Spleen (tissue), 11 donors: ENCODE measurements at regions not wholly inside any gene's neighbourhood (a gene's known extent, or its start where the extent isn't known, plus 50 kb on each side); places are given as distances from the start of the nearest gene placed in this dataset.

Source experiments
- DNase-seq: peaks from one replicate; pipeline ENCODE4 v3.0.0-alpha.2; 2020
- H3K27ac ChIP-seq, 8 donors: fragments of 200-600 bp; sonication (generic) in 7 of 8; 1 replicate in 4 of 8; 2 replicates in 4 of 8; pipeline versions ENCODE4 v1.5.0 to v1.8.0; 2016 to 2021; ENCODE audit warnings: inconsistent platforms in 4 of 8, mild to moderate bottlenecking in 4 of 8, moderate library complexity in 1 of 8
- H3K27me3 ChIP-seq, 7 donors: fragments of 200-600 bp; sonication (generic) in 6 of 7; replicated peaks in 1 of 7; 1 replicate in 4 of 7; 2 replicates in 3 of 7; pipeline versions ENCODE4 v1.5.0 to v1.8.0; 2016 to 2021; ENCODE audit warnings: inconsistent platforms in 3 of 7, mild to moderate bottlenecking in 1 of 7
- H3K36me3 ChIP-seq, 6 donors: fragments of 200-600 bp; sonication (generic) in 5 of 6; 1 replicate in 4 of 6; 2 replicates in 2 of 6; pipeline versions ENCODE4 v1.5.0 to v1.8.0; 2016 to 2021; ENCODE audit warnings: inconsistent platforms in 2 of 6
- H3K4me1 ChIP-seq, 6 donors: fragments of 200-600 bp; sonication (generic) in 5 of 6; 1 replicate in 3 of 6; 2 replicates in 3 of 6; pipeline versions ENCODE4 v1.5.0 to v1.8.0; 2016 to 2021; ENCODE audit warnings: inconsistent platforms in 3 of 6
- H3K4me3 ChIP-seq, 8 donors: fragments of 200-600 bp; sonication (generic) in 7 of 8; 1 replicate in 4 of 8; 2 replicates in 4 of 8; pipeline versions ENCODE4 v1.5.0 to v1.8.0; 2016 to 2021; ENCODE audit warnings: inconsistent platforms in 4 of 8, mild to moderate bottlenecking in 4 of 8, moderate library complexity in 2 of 8
- H3K9me3 ChIP-seq, 8 donors: fragments of 200-600 bp; sonication (generic) in 7 of 8; 1 replicate in 4 of 8; 2 replicates in 4 of 8; pipeline versions ENCODE4 v1.5.0 to v1.8.0; 2016 to 2021; ENCODE audit warnings: inconsistent platforms in 4 of 8
- CTCF ChIP-seq, 11 experiments: fragments of 200-600 bp in 7 of 11; fragments of 450-650 bp in 4 of 11; sonication (generic) in 4 of 11; IDR thresholded peaks in 8 of 11; conservative IDR thresholded peaks in 3 of 11; 1 replicate in 7 of 11; 2 replicates in 4 of 11; pipeline versions ENCODE4 v1.4.0 to v1.8.0; 2016 to 2021; ENCODE audit warnings: antibody characterized with exemption in 11 of 11, inconsistent platforms in 4 of 11, mild to moderate bottlenecking in 1 of 11
- POLR2A ChIP-seq, 3 donors: fragments of 450-650 bp; IDR thresholded peaks; one replicate each; pipeline ENCODE4 v1.5.1; 2017; ENCODE audit warnings: antibody characterized with exemption in 3 of 3, mild to moderate bottlenecking in 1 of 3
- POLR2AphosphoS5 ChIP-seq, 3 donors: sonication (generic); formaldehyde crosslinking; IDR thresholded peaks; one replicate each; pipeline ENCODE4 v1.5.1; 2017; ENCODE audit warnings: antibody characterized with exemption in 3 of 3
- WGBS, 5 donors: extraction: QIAGEN DNeasy Blood & Tissue Kit in 3 of 5; methylation state at CpG; one replicate each; pipeline versions ENCODE4 v1.1.5 to v1.1.7; 2013 to 2018; 5-methylcytosine and 5-hydroxymethylcytosine counted together
- intact Hi-C: fragments of 100-400 bp; cut with DNase I; formaldehyde crosslinking; loops from one replicate; pipeline ENCODE4 v1.15.0; 2023; ENCODE audit warnings: low total_unique reads
- donor health status: healthy with polysubstance abuse.
- donor health status: DM: no; HTN: no; CAD: no; lungs with moderate emphysema.
- donor health status: DM: no; HTN: no; CAD: no.
- donor health status: Bipolar disorder and iron deficiency.
- donor health status: healthy.
- donor health status: DM: no; HTN: no; CAD: no.
- donor health status: DM: yes; HTN: yes; CAD: no.

- no peak for DNase-seq
- Histone ChIP-seq H3K9me3 (no peaks in the 10 kb centered on the region), H3K27ac (peak overlapping the region in 2 of 8 donors; percentile 75 to 86), H3K4me1 (peaks cover 0 to 38% (median 12%) of the 10 kb centered on the region in 6 donors), H3K27me3 (no peaks in the 10 kb centered on the region), H3K36me3 (no peaks in the 10 kb centered on the region), H3K4me3 (no peak overlapping the region)
- 88 to 93% (median 90%) methylated on average over 7 of the region's 7 CpGs for WGBS, 5 donors
- no peak for TF ChIP-seq POLR2A (IDR thresholded peaks at IDR 0.05)
- no peak for TF ChIP-seq CTCF (IDR thresholded peaks at IDR 0.05 in 8 of 11, conservative IDR thresholded peaks at IDR 0.05 in 3 of 11)
- no peak for TF ChIP-seq POLR2AphosphoS5 (IDR thresholded peaks at IDR 0.05)
- intact Hi-C loops = no loop called here
These were observed 94.4 kb upstream of the TNFAIP3 start for GRCh38 chr6:137772541-137773250.

- WGBS, 5 donors = 82 to 96% (median 88%) methylated on average over 2 of the region's 2 CpGs
- Histone ChIP-seq H3K36me3 (no peaks in the 10 kb centered on the region), H3K27me3 (no peaks in the 10 kb centered on the region), H3K27ac (no peak overlapping the region), H3K4me1 (peaks cover 0 to 19% (median 0%) of the 10 kb centered on the region in 6 donors), H3K4me3 (no peak overlapping the region), H3K9me3 (no peaks in the 10 kb centered on the region)
- intact Hi-C loops = no loop called here
- no peak for DNase-seq
- no peak for TF ChIP-seq POLR2AphosphoS5 (IDR thresholded peaks at IDR 0.05)
- no peak for TF ChIP-seq POLR2A (IDR thresholded peaks at IDR 0.05)
- TF ChIP-seq CTCF (IDR thresholded peaks at IDR 0.05 in 8 of 11, conservative IDR thresholded peaks at IDR 0.05 in 3 of 11) = no peak
These were observed 91.8 kb upstream of the TNFAIP3 start for GRCh38 chr6:137775227-137775626.

DNA sequence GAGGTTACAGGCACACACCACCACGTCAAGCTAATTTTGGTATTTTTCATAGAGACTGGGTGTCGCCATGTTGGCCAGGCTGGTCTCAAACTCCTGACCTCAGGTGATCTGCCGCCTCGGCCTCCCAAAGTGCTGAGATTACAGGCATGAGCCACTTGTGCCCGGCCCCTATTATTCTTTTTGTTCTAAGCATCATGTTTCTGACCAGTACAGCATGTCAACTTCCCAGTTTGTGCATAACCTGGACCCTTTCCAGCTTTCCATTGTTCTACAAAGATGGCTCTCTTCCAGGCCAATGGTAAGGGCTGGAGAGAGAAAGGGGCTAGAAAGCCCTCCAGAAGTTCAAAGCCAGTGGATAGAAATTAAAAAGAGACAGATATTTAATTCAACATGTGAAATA is 91.3 kb upstream of the TNFAIP3 start:
- TF ChIP-seq CTCF (IDR thresholded peaks at IDR 0.05 in 8 of 11, conservative IDR thresholded peaks at IDR 0.05 in 3 of 11) = no peak
- no peak for TF ChIP-seq POLR2A (IDR thresholded peaks at IDR 0.05)
- TF ChIP-seq POLR2AphosphoS5 (IDR thresholded peaks at IDR 0.05) = no peak
- H3K9me3 ChIP-seq = no peaks in the 10 kb centered on the region
- no peak overlapping the region for H3K27ac ChIP-seq
- no peaks in the 10 kb centered on the region for H3K36me3 ChIP-seq
- no peaks in the 10 kb centered on the region for H3K27me3 ChIP-seq
- WGBS, 5 donors = 87 to 92% (median 90%) methylated on average over 5 of the region's 5 CpGs
- intact Hi-C loops = no loop called here
- peaks cover 0 to 19% (median 0%) of the 10 kb centered on the region in 6 donors for H3K4me1 ChIP-seq
- H3K4me3 ChIP-seq = no peak overlapping the region
- DNase-seq = no peak

DNA sequence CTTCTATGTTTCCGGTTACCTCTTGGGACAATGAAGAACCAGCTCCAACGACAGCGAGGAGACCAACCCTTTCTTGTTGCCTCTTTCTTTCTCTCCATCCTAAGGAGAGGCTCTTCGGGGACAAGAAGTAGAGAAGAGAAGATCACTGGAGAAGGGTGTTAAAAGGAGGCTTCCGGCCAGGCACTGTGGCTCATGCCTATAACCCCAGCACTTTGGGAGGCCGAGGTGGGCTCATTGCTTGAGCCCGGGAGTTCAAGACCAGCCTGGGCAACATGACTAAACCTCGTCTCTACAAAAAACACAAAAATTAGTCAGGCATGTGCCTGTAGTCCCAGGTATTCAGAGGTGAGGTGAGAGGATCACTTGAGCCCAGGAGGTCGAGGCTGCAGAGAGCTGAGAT is 90.8 kb upstream of the TNFAIP3 start:
- no peak overlapping the region for H3K27ac ChIP-seq
- H3K4me1 ChIP-seq = peaks cover 0 to 19% (median 0%) of the 10 kb centered on the region in 6 donors
- intact Hi-C loops = no loop called here

More for the DNA sequence above, 90.8 kb upstream of the TNFAIP3 start:
- Histone ChIP-seq H3K36me3 (no peaks in the 10 kb centered on the region), H3K4me3 (no peak overlapping the region), H3K27me3 (no peaks in the 10 kb centered on the region), H3K9me3 (no peaks in the 10 kb centered on the region)
- 91 to 96% (median 93%) methylated on average over 9 of the region's 9 CpGs for WGBS, 5 donors
- TF ChIP-seq POLR2AphosphoS5 (IDR thresholded peaks at IDR 0.05) (no peak), POLR2A (IDR thresholded peaks at IDR 0.05) (no peak), CTCF (IDR thresholded peaks at IDR 0.05 in 8 of 11, conservative IDR thresholded peaks at IDR 0.05 in 3 of 11) (no peak)
- DNase-seq = no peak
